Right lobe of liver (tissue), 6 donors: ENCODE measurements at regions not wholly inside any gene's neighbourhood (a gene's known extent, or its start where the extent isn't known, plus 50 kb on each side); places are given as distances from the start of the nearest gene placed in this dataset.

Experiments
- ATAC-seq, 4 donors: fragments of 200-7000 bp; cut with Tn5 transposase; one replicate each; pipeline ENCODE4 v1.9.1; 2020; ENCODE audit warnings: mild to moderate bottlenecking in 4 of 4, moderate library complexity in 4 of 4
- DNase-seq, 3 donors: peaks; one replicate each; pipeline ENCODE4 v3.0.0-alpha.2; 2020
- H3K27ac ChIP-seq, 3 donors: fragments of 200-600 bp; one replicate each; pipeline ENCODE4 v1.8.0; 2022
- H3K27me3 ChIP-seq, 2 donors: fragments of 200-600 bp; one replicate each; pipeline ENCODE4 v1.8.0; 2022
- H3K36me3 ChIP-seq, 4 donors: fragments of 200-600 bp; sonication (generic) in 1 of 4; one replicate each; pipeline versions ENCODE4 v1.5.1 to v1.8.0; 2017 to 2022; ENCODE audit warnings: control low read depth in 1 of 4
- H3K4me1 ChIP-seq, 4 donors: fragments of 200-600 bp; sonication (generic) in 1 of 4; one replicate each; pipeline versions ENCODE4 v1.5.1 to v1.8.0; 2017 to 2022; ENCODE audit warnings: control low read depth in 1 of 4
- H3K4me3 ChIP-seq, 3 donors: fragments of 200-600 bp; one replicate each; pipeline ENCODE4 v1.8.0; 2022
- H3K9me3 ChIP-seq, 4 donors: fragments of 200-600 bp; sonication (generic) in 1 of 4; one replicate each; pipeline versions ENCODE4 v1.5.1 to v1.8.0; 2017 to 2022; ENCODE audit warnings: control low read depth in 1 of 4
- CTCF ChIP-seq, 4 donors: fragments of 200-600 bp in 3 of 4; fragments of 450-650 bp in 1 of 4; IDR thresholded peaks; one replicate each; pipeline versions ENCODE4 v1.5.1 to v1.8.0; 2016 to 2022; ENCODE audit warnings: antibody characterized with exemption in 4 of 4, mild to moderate bottlenecking in 2 of 4
- POLR2A ChIP-seq: fragments of 450-650 bp; IDR thresholded peaks from one replicate; pipeline ENCODE4 v1.6.1; 2017; ENCODE audit warnings: antibody characterized with exemption, mild to moderate bottlenecking
- WGBS: methylation state at CpG from one replicate; pipeline ENCODE4 v1.1.6; 2018; ENCODE audit warnings: low coverage, low lambda C conversion rate; ENCODE audit not compliant: insufficient coverage; ENCODE audit errors: missing lambda C conversion rate; 5-methylcytosine and 5-hydroxymethylcytosine counted together
- intact Hi-C, 2 donors: fragments of 100-400 bp; cut with DNase I; formaldehyde crosslinking; loops; one replicate each; pipeline versions ENCODE4 v1.11.2 to v1.14.1; 2022
- donor health status: DM: no; HTN: yes; CAD: no.
- donor health status: DM: no; HTN: no; CAD: no.
- donor health status: DM: no; HTN: no; CAD: no.
- donor health status: DM: no; HTN: yes; CAD: no.
- donor health status: DM: no; HTN: yes; CAD: no.

DNA sequence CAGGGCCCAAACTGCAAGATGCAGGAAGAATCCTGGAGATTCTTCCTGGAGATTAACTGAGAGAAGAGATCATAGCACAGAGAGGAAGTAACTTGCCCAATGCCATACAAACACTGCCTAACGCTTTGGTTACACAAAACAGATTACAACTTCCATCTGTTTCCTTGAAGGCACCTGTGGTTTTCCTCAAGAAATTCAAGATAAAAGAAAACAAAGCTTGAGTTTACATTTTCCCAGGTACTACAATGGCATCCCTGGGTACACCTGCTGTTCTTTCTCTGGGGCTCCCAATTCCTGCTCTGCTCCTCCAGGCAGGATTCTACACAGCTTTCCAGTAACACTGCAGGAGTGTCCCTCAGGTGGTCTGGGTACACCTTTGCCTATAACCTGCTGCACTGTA lies 781.9 kb upstream of the ID2 start:
- Histone ChIP-seq H3K9me3 (no peaks in the 10 kb centered on the region), H3K27ac (no peak overlapping the region), H3K4me3 (no peak overlapping the region), H3K36me3 (no peaks in the 10 kb centered on the region), H3K4me1 (no peaks in the 10 kb centered on the region), H3K27me3 (no peaks in the 10 kb centered on the region)
- intact Hi-C loops: no loop called here
- 50% methylated on average over 1 of the region's 1 CpG for WGBS
- DNase-seq: no peak
- no peak for ATAC-seq
- TF ChIP-seq CTCF (IDR thresholded peaks at IDR 0.05): no peak
- no peak for TF ChIP-seq POLR2A

- H3K9me3 ChIP-seq: no peaks in the 10 kb centered on the region
- H3K4me3 ChIP-seq: no peak overlapping the region
- no peaks in the 10 kb centered on the region for H3K4me1 ChIP-seq
- DNase-seq: no peak
- intact Hi-C loops: no loop called here
- TF ChIP-seq POLR2A (no peak), CTCF (IDR thresholded peaks at IDR 0.05) (no peak)
- no peaks in the 10 kb centered on the region for H3K27me3 ChIP-seq
- no peak overlapping the region for H3K27ac ChIP-seq
- no peak for ATAC-seq
- no peaks in the 10 kb centered on the region for H3K36me3 ChIP-seq
- 72% methylated on average over 3 of the region's 5 CpGs for WGBS
Observed at GRCh38 chr2:7900593-7900992, 781.3 kb upstream of the ID2 start.

- no peaks in the 10 kb centered on the region for H3K9me3 ChIP-seq
- TF ChIP-seq CTCF (IDR thresholded peaks at IDR 0.05) (no peak), POLR2A (no peak)
- no peak overlapping the region for H3K27ac ChIP-seq
- H3K36me3 ChIP-seq: no peaks in the 10 kb centered on the region
- no peaks in the 10 kb centered on the region for H3K27me3 ChIP-seq
- H3K4me1 ChIP-seq: no peaks in the 10 kb centered on the region
- intact Hi-C loops: no loop called here
- ATAC-seq: peak in 1 of 4 donors; percentile 85
- 13% methylated on average over 5 of the region's 5 CpGs for WGBS
- no peak overlapping the region for H3K4me3 ChIP-seq
- DNase-seq: no peak
Observed at GRCh38 chr2:7902251-7902765, 779.5 kb upstream of the ID2 start.

- Histone ChIP-seq H3K4me1 (no peaks in the 10 kb centered on the region), H3K4me3 (no peak overlapping the region), H3K9me3 (no peaks in the 10 kb centered on the region), H3K27ac (no peak overlapping the region), H3K27me3 (no peaks in the 10 kb centered on the region), H3K36me3 (no peaks in the 10 kb centered on the region)
- intact Hi-C loops: no loop called here
- TF ChIP-seq CTCF (IDR thresholded peaks at IDR 0.05): no peak
- TF ChIP-seq POLR2A: no peak
- ATAC-seq: peak in 1 of 4 donors; percentile 76
- no peak for DNase-seq
- WGBS: 83% methylated on average over 3 of the region's 3 CpGs
Observed at GRCh38 chr2:7904319-7904718, 777.5 kb upstream of the ID2 start.

DNA sequence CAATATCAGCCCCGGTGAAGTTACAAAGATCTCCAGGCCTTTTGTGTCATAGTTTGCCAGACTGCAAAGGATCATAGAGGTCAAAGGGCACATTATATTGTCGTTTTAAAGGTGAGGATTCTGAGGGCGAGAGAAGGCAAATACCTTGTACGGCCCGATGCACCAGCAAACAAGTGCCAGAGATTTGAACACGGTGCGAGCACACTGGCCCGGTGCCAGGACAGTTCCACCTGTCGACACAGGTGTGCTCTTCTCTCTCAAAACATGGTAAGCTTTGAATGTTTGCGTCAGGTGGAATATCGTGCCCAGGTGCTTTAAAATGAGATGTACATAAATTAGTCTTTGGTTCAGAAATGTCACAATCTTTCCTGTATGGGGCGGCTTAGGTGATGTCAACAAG lies 776.1 kb upstream of the ID2 start:
- no peaks in the 10 kb centered on the region for H3K9me3 ChIP-seq
- DNase-seq (no peak), ATAC-seq (no peak)
- H3K36me3 ChIP-seq: no peaks in the 10 kb centered on the region
- WGBS: 53% methylated on average over 10 of the region's 12 CpGs
- no peak overlapping the region for H3K27ac ChIP-seq
- H3K27me3 ChIP-seq: no peaks in the 10 kb centered on the region
- intact Hi-C loops: no loop called here
- no peak overlapping the region for H3K4me3 ChIP-seq
- no peaks in the 10 kb centered on the region for H3K4me1 ChIP-seq
- no peak for TF ChIP-seq CTCF (IDR thresholded peaks at IDR 0.05)
- no peak for TF ChIP-seq POLR2A
